Right lobe of liver (tissue), 6 donors: ENCODE measurements at regions not wholly inside any gene's neighbourhood (a gene's known extent, or its start where the extent isn't known, plus 50 kb on each side); places are given as distances from the start of the nearest gene placed in this dataset.

Experiments used
- ATAC-seq, 4 donors: fragments of 200-7000 bp; cut with Tn5 transposase; one replicate each; pipeline ENCODE4 v1.9.1; 2020; ENCODE audit warnings: mild to moderate bottlenecking in 4 of 4, moderate library complexity in 4 of 4
- DNase-seq, 3 donors: peaks; one replicate each; pipeline ENCODE4 v3.0.0-alpha.2; 2020
- H3K27ac ChIP-seq, 3 donors: fragments of 200-600 bp; one replicate each; pipeline ENCODE4 v1.8.0; 2022
- H3K27me3 ChIP-seq, 2 donors: fragments of 200-600 bp; one replicate each; pipeline ENCODE4 v1.8.0; 2022
- H3K36me3 ChIP-seq, 4 donors: fragments of 200-600 bp; sonication (generic) in 1 of 4; one replicate each; pipeline versions ENCODE4 v1.5.1 to v1.8.0; 2017 to 2022; ENCODE audit warnings: control low read depth in 1 of 4
- H3K4me1 ChIP-seq, 4 donors: fragments of 200-600 bp; sonication (generic) in 1 of 4; one replicate each; pipeline versions ENCODE4 v1.5.1 to v1.8.0; 2017 to 2022; ENCODE audit warnings: control low read depth in 1 of 4
- H3K4me3 ChIP-seq, 3 donors: fragments of 200-600 bp; one replicate each; pipeline ENCODE4 v1.8.0; 2022
- H3K9me3 ChIP-seq, 4 donors: fragments of 200-600 bp; sonication (generic) in 1 of 4; one replicate each; pipeline versions ENCODE4 v1.5.1 to v1.8.0; 2017 to 2022; ENCODE audit warnings: control low read depth in 1 of 4
- POLR2A ChIP-seq: fragments of 450-650 bp; IDR thresholded peaks from one replicate; pipeline ENCODE4 v1.6.1; 2017; ENCODE audit warnings: antibody characterized with exemption, mild to moderate bottlenecking
- WGBS: methylation state at CpG from one replicate; pipeline ENCODE4 v1.1.6; 2018; ENCODE audit warnings: low coverage, low lambda C conversion rate; ENCODE audit not compliant: insufficient coverage; ENCODE audit errors: missing lambda C conversion rate; 5-methylcytosine and 5-hydroxymethylcytosine counted together
- intact Hi-C, 2 donors: fragments of 100-400 bp; cut with DNase I; formaldehyde crosslinking; loops; one replicate each; pipeline versions ENCODE4 v1.11.2 to v1.14.1; 2022
- TF ChIP-seq, protein P1 (sequence below), 4 donors: fragments of 200-600 bp in 3 of 4; fragments of 450-650 bp in 1 of 4; IDR thresholded peaks; one replicate each; pipeline versions ENCODE4 v1.5.1 to v1.8.0; 2016 to 2022; ENCODE audit warnings: antibody characterized with exemption in 4 of 4, mild to moderate bottlenecking in 2 of 4
- donor health status: DM: no; HTN: yes; CAD: no.
- donor health status: DM: no; HTN: no; CAD: no.
- donor health status: DM: no; HTN: no; CAD: no.
- donor health status: DM: no; HTN: yes; CAD: no.
- donor health status: DM: no; HTN: yes; CAD: no.

DNA sequence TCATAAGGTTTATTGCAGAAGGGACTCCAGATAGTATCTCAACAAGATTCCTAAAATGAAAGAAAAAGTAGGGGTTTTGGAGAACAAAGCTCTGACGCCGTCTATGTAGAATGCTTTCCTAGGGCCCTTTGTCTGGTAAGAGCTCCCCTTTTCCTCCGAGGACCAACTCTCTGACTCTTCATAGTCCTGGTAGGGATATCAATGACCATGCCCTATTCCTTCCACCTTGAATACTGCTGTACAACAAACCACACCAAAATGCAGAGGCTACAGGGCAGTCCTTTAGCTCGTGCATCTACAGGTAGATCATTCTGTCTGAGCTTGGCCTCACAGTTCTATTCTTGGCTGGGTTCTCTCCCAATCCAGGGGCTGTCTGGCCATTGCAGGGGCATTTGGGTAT, 190.3 kb downstream of the WDR11 start:
- H3K9me3 ChIP-seq: no peaks in the 10 kb centered on the region
- DNase-seq (no peak), ATAC-seq (no peak)
- H3K27ac ChIP-seq: no peak overlapping the region
- no peaks in the 10 kb centered on the region for H3K36me3 ChIP-seq
- no peaks in the 10 kb centered on the region for H3K4me1 ChIP-seq
- TF ChIP-seq, protein P1, sequence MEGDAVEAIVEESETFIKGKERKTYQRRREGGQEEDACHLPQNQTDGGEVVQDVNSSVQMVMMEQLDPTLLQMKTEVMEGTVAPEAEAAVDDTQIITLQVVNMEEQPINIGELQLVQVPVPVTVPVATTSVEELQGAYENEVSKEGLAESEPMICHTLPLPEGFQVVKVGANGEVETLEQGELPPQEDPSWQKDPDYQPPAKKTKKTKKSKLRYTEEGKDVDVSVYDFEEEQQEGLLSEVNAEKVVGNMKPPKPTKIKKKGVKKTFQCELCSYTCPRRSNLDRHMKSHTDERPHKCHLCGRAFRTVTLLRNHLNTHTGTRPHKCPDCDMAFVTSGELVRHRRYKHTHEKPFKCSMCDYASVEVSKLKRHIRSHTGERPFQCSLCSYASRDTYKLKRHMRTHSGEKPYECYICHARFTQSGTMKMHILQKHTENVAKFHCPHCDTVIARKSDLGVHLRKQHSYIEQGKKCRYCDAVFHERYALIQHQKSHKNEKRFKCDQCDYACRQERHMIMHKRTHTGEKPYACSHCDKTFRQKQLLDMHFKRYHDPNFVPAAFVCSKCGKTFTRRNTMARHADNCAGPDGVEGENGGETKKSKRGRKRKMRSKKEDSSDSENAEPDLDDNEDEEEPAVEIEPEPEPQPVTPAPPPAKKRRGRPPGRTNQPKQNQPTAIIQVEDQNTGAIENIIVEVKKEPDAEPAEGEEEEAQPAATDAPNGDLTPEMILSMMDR (IDR thresholded peaks at IDR 0.05): no peak
- TF ChIP-seq POLR2A: no peak
- WGBS: 83% methylated on average over 3 of the region's 4 CpGs
- intact Hi-C loops: no loop called here
- H3K4me3 ChIP-seq: no peak overlapping the region
- no peaks in the 10 kb centered on the region for H3K27me3 ChIP-seq

DNA sequence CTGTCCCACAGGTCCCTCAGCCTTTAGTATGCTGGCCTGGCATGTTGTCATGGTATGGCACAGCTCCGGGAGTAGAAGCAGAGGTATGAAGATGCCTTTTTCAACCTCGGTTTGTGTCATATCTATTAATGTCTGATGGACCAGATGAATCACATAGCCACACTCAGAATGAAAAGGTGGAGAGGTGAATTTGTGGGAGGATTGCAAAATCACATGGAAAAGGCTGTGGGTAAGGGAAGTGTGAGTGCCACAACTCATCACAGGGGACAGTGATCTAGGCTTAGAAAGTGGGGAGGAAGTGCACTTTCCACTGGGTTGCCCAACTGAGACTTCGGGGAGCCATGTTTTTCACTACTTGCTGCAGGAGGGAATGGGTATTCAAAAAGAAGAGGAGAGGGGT, 190.7 kb downstream of the WDR11 start:
- H3K4me1 ChIP-seq: no peaks in the 10 kb centered on the region
- H3K9me3 ChIP-seq: no peaks in the 10 kb centered on the region
- H3K27ac ChIP-seq: no peak overlapping the region
- 67% methylated on average over 3 of the region's 3 CpGs for WGBS
- ATAC-seq (no peak), DNase-seq (no peak)
- H3K36me3 ChIP-seq: no peaks in the 10 kb centered on the region
- no peak overlapping the region for H3K4me3 ChIP-seq
- intact Hi-C loops: no loop called here
- no peak for TF ChIP-seq POLR2A
- TF ChIP-seq, protein P1 (IDR thresholded peaks at IDR 0.05): no peak
- H3K27me3 ChIP-seq: no peaks in the 10 kb centered on the region

DNA sequence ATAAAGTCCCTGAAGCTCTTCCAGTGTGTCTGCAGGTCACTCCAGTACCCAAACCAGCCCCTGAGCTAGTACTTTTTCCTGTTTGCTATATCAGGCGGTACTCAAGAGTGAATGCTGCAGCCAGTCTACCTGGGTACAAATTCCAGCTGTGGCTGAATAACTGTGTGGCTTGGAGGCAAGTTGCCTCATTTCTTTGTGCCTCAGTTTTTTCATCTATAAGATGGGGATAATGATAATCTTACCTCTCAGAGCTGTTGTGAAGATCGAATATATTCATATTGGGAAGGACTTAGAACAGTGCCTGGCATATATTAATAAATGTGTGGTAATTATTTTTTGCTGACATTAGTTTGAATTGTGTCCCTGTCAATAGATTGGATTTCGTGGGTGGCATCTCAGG, 191.2 kb downstream of the WDR11 start:
- Histone ChIP-seq H3K27ac (no peak overlapping the region), H3K27me3 (no peaks in the 10 kb centered on the region), H3K9me3 (no peaks in the 10 kb centered on the region), H3K36me3 (no peaks in the 10 kb centered on the region), H3K4me3 (no peak overlapping the region), H3K4me1 (no peaks in the 10 kb centered on the region)
- intact Hi-C loops: no loop called here
- no peak for DNase-seq
- 45% methylated on average over 2 of the region's 3 CpGs for WGBS
- TF ChIP-seq POLR2A: no peak
- TF ChIP-seq, protein P1 (IDR thresholded peaks at IDR 0.05): no peak
- no peak for ATAC-seq

DNA sequence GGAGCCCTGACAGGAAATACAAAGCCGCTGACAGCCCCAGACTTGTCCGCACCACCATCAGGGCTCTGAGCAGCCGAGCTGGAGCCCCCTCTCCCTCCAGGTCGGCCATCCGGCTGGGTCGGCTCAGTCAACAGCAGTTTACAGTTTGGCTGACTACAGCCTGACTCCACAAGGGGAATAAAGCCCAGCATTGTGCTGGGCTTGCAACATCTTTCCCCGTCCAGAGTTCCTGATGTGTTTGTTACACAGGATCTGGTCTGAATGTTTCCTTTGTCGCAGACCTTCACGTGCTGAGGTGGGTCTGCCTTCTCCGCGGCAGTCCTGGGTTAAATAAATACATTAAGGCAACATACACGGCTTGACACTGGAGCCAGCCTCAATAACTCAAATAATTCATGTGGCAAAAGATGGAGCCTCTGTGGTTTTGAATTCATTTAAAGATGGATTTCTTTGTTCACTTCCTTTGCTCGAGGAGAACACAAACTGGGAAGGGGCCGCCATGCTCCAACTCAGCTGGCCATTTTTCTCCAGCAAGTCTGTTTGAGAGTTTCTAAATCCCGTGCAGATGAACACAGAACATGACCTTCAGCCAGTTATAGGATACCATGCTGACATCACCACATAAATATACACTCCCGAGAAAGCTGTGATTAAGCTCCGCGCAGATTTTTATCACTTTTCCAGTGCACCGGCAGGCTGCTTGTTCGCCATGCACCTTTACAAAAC, 192.1 kb downstream of the WDR11 start:
- ATAC-seq (no peak), DNase-seq (no peak)
- Histone ChIP-seq H3K4me1 (no peaks in the 10 kb centered on the region), H3K9me3 (no peaks in the 10 kb centered on the region), H3K4me3 (no peak overlapping the region), H3K27ac (no peak overlapping the region), H3K36me3 (no peaks in the 10 kb centered on the region), H3K27me3 (no peaks in the 10 kb centered on the region)
- TF ChIP-seq, protein P1 (IDR thresholded peaks at IDR 0.05): no peak
- TF ChIP-seq POLR2A: no peak
- intact Hi-C loops: no loop called here
- WGBS: 59% methylated on average over 9 of the region's 20 CpGs
